GM19043 (cell line): ENCODE measurements at regions not wholly inside any gene's neighbourhood (a gene's known extent, or its start where the extent isn't known, plus 50 kb on each side); places are given as distances from the start of the nearest gene placed in this dataset.
"Not testable (repeated sequence)": the region's sequence is repeated elsewhere in the genome, so short reads cannot be mapped to it uniquely, and the experiment has no call there.

ENCODE experiments used
- ATAC-seq: cut with Tn5 transposase; IDR thresholded peaks from one replicate; pipeline ENCODE4 v1.9.1; 2021; ENCODE audit warnings: low read depth; ENCODE audit not compliant: unreplicated experiment

DNA sequence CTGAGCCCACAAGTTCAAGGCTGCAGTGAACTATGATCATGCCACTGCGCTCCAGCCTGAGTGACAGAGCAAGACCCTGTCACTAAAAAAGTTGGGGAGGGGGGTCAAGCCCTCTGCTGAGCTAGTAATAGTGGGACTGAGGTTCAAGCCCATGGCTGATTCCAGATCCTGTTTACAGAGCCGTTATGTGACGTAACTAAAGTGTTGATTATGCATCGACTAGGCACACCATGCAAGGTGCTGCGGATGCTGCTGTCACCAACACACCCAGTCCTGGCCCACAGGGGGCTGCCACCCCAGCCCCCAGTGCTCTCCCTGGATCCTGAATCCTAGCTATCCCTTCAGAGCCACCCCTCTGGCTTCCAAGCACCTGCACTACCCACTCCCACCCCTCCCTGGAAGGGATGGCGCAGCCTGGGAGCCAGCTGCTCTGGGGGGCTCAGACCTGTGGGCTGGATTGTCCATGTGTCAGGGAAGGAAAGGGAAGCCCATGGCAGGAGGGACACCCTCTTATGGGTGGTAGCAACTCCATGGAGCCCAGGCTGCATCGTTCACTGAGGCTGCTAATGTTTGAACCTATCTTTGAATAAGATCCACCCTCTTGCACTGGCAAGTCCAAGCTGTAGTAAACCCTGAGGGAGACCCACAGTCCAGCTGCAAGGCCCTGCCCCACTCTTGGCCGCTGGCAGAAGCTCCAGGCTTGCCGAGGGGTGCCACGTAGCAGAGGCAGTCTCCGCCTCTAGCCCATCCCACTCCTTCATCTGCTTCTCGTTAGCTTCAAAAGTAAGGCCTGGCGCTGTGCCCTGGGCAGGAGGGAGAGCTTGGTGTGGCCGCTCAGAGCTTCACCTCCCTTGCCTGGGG, 95.0 kb downstream of the SNX5 start:
- no peak for ATAC-seq

DNA sequence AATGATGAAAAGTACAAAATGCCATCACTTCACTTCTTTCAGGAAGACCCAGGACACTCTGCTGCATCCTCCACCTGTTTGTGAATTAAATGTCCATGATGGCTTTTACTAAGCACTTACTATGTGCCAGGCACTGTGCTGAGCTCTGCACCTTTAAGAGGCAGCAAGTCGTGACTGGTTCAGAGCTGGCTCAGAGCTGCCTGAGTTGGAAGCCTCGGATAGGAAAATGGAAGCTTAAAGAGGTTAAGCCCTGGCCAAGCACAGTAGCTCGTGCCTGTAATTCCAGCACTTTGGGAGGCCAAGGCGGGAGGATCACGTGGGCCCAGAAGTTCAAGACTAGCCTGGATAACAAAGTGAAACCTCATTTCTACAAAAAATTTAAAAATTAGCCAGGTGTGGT, 95.6 kb downstream of the SNX5 start:
- no peak for ATAC-seq

DNA sequence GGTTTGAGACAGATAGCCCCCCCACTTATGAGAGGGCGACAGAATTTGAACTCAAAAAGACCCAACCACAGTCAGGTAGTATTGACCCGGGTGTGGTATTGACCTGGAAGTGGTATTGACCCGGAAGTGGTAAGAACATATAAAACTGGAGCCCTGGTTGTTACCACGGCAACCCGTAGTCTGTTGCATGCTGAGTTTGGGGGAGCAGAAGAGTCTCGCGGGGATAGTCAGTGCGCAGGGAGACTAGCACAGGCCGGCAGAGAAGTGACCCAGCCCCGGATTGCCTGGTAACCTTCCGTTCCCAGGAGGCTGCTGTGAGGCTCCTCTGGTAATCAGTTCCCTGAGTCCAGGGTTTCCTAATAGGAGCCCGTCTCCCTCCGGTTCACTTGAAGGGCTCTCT, 96.2 kb downstream of the SNX5 start:
- no peak for ATAC-seq

DNA sequence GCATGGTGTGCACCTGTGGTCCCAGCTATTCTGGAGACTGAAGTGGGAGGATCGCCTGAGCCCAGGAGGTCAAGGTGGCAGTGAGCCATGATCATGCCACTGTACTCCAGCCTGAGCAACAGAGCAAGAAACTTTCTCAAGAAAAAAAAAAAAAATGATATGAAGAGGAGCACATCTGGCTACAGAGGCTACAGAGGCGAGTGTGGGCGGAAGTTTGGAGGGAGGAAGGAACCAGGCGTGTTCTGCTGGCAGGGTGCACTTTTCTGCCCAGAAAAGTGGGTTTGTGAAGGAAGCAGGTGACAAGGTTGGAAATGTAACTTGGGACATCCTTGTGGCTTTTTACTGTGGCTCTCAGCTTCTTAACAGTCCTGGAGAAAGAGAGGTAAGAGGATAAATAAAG, 96.7 kb downstream of the SNX5 start:
- no peak for ATAC-seq

DNA sequence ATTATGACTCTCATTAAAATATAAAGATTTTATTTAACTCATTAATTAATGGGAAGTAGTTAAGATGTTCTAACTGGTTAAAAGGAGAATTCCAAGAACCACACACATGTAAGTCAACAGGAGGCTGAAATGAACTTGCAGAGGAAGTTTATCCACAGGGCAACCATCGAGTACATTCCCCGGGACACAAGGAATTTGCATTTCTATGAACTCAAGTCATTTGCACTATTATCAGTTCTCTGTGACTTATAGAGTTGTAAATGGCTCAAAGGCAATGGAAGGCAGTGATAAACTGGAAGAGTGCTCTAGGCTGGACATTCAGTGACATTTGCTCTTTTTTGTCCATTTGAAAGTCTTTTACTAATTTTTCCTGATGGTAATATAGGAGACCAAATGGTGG, 97.4 kb downstream of the SNX5 start:
- ATAC-seq, result no peak

DNA sequence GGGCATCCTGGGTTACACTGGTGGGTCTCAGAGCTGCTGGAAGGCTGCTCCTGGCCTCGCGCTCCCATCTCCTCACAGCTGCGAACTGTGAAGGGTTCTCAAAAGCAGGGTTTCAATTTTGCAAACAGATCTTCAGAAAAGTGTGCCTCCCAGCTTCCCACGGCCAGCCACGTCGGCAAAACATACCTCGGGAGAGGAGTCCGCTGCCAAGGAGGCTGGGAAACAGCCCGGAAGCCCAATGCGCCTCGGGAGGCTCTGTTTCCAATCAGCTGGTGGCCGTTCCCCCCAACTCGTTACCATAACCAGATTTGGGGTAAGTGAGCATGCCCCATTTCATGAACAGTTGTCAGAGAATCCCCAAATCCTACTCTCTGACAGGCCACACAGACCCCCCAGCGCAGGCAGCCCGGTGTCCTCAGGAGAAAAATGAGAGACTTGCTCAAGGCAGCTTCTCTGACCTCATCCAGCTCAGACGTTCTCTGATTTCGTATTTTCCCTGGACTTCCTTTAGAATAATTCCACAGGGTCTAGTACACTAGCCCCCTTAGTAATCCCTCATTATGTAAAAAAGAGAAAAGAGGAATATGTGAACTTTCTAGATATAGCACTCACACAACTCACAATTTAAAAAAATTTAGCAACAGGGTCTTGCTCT, 98.4 kb downstream of the SNX5 start:
- no peak for ATAC-seq

DNA sequence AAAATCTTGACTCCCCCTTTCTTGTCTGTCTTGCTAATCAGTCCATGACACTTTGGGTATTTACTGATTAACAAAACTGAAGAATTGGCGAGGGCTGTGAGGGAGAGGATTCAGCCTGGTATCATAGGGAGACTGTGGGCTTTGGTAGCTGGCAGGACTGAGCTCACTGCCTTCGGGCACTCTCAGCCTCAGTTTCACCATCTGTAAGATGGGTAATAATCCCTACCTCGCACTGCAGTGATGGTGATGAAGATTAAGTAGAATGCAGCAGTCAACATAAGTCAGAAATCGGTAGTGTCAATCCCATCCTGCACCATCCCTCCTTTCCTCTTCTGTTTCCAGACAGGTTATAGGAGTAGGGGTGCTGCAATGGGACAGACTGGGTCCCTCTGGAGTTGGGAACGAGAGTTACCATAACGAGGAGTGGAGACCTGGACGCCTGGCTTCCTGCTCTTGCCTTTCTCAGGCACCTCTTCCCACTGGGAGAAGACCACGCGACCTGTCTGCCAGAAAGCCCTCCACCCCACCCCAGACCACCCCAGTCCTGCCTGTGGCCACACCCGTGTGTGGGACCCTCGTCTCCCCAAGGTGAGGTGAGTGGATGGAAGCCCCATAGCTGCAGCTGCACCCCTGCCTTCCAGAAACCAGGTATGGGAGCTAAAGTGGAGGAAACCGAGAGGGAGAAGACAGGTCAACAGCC, 99.1 kb downstream of the SNX5 start:
- ATAC-seq, result no peak

DNA sequence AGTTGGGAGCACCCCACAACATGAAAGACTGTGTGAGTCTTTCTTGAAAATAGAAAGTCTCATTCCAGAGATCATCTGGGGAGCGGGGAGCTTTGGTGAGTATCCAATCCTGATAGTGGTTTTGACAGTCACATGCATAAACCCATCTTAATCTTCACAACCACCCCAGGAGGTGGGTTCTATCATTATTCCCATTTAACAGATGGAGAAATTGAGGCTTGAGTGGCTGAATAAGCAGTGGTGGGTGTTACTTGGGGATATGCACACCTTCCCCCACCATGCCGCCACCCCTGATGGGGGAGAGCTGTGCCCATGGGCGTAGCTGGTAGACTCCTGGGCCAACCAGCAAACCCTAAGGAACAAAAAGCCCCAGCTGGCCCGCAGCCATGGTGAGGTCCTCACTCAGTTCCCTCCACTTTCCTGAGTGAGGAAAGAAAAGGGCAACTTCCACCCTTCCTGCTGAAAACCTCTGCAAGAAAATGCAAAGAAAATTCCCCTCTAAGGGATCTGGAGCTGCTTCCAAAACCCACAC, 99.8 kb downstream of the SNX5 start:
- ATAC-seq, result no peak

DNA sequence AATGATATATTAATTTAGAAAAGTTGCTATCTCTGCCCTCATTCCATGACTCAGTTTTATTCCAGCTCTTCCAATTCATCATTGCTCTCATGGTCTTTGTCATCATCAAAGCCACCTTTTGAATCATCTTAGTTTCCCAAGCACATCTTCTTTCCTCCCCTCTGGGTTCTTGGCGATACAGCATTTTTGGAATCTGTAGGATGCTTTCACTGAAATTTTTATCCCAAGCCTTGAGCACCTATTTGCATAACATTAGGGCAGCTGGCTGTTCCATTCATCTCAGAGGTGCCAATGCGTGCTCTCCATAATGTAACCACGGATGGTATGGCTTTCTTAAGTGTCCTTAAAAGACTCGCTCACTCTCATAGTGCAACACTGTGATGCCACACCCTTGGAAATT, 100.4 kb downstream of the SNX5 start:
- ATAC-seq, result no peak

DNA sequence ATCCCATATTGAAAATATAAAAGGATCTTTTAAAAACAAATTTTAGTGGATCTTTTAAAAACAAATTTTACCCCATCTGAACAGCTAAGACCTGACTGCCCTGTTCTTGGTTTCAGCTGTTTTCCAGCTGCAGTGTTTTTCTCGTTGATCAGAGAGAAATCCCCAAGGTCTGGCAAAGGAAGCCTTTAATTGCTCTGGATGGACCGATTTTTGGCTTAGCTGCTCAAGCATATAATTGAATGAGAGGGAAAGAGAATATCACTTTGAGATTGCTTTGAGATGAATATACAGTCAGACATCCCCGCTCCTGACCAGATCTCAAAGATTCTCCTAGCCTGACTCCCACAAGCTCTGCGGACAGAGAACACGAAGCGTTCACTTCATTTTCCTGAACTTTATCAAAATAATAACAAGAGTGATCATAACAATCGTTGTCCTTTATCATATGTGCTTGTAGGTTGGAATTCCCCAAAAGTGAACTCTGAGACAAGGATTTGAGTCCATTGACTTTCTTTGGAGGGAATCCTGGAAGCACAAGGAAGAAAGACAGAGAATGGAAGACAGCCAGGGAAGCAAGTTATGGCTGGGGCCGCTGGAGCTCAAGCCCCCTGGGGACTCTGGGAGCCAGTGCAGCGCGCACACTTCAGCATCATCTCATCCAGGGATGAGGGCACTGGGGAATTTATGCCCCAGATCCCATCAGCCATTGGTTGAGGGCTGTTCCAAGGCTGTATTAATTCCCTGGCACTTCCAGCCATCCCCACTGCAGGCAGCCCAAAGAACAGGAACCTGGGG, 101.3 kb downstream of the SNX5 start:
- no peak for ATAC-seq

DNA sequence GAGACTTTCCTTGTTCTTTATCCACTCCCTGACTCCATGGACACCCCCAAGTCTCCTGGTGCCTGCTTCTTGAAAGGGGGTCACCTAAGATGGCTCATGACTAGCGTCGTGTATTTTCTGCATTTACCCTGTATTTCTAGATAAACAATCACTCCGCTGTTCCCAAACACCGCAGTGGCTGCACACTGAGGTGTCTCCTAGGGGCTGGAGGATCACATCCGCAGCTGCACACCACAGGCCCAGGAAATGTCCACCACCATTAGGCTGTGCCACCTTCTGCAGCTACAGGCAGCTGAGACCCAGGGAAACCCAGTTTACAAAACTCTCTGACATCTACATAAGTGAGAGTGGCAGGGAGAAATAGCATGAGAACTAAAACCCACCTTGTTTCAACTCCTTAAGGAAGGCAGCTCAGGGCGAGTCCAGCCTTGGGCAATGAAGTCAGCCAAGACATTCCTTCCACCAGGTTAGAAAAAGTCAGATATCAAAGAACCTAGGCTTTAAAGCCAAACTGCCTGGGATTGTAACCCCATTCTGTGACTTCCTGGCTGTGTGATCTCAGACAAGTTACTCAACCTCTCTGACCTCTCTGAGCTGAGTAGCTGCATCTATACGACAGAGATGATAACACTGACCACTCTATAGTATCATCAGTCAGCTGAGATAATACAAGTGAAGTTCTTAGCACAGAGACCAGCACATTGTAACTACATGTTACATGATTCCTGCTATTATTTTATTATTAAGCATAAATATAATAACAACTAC, 102.2 kb downstream of the SNX5 start:
- ATAC-seq, result no peak

DNA sequence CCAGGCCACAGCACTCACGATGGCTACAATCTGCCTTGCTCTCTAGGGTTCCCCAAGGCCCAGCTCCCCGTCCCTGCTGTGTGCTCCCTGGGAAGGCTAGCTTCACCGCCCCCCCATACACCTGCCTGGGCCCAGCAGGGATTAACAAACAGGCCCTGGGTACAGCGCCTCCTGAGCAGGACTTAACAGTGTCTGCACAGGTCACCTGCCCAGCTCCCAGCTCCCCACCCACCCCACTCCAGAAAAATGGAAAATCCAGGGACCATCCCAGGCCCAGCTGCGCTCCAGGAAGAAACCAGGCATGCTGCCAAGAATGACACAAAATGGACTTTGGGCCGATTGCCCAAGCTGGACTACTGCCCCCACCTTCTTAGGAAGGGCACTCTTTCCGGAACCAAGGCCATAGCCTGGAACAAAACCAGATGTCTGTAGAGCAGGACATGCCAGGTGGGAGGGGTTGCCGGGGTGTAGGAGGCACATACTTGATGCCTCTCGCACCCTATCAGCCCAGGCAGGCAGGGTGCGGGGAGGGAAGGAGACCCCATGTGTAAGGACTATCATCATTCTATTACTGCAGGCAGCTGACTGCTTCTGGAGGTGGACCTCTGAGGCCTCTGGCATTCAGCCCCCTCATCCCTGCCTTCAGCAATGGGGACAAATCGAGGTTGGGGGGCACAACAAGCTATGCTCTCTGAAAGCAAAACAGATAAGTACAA, 104.9 kb downstream of the SNX5 start:
- no peak for ATAC-seq

DNA sequence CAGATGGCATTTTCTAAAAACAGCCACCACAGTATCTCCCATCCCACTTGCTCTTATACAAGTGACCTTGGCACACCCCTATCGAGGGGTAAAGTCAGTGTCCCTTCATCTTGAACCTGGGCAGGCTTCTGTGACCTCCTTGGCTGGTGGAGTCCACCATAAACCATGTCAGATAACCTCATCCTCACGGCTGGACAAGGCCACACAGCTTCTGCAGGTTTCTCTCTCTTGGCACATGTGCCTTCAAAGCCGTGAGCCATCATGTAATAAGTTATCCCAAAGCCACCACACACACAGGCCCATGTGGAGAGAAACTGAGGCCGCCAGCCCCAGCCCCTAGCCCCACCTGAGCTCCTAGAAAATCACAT, 105.4 kb downstream of the SNX5 start:
- ATAC-seq, result no peak

DNA sequence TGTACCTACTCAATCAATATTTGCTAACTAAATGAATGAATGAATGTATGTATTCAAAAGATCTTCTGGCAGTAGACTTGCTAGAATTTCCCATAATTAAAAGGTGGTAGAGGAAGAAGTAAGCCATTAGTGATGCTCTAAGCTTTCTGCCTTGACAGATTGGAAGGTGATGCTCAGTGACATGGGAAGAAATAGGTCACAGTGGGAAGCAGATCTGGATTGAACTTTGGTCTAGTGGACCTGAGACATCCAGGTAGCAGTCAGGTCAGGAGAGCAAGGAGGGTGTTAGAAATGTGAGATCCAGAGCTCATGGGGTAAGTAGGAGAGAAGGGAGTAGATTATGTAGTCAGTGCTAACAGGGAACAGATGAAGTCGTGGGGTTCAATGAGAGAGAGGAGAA, 106.4 kb downstream of the SNX5 start:
- ATAC-seq, result no peak

DNA sequence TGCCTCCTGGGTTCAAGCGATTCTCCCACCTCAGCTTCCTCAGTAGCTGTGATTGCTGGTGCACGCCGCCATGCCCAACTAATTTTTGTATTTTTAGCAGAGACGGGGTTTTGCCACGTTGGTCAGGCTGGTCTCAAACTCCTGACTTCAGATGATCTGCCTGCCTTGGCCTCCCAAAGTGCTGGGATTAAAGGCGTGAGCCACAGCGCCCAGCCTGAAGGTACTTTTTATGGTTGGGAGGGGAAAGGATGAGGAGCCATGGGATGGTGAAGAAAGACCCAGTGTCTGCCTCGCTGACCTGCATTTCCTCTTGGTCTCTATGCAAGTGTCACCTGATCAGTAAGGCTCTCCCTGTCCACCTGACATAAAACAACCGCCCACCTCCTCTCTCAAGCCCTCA, 107.0 kb downstream of the SNX5 start:
- ATAC-seq, result not testable (repeated sequence)

DNA sequence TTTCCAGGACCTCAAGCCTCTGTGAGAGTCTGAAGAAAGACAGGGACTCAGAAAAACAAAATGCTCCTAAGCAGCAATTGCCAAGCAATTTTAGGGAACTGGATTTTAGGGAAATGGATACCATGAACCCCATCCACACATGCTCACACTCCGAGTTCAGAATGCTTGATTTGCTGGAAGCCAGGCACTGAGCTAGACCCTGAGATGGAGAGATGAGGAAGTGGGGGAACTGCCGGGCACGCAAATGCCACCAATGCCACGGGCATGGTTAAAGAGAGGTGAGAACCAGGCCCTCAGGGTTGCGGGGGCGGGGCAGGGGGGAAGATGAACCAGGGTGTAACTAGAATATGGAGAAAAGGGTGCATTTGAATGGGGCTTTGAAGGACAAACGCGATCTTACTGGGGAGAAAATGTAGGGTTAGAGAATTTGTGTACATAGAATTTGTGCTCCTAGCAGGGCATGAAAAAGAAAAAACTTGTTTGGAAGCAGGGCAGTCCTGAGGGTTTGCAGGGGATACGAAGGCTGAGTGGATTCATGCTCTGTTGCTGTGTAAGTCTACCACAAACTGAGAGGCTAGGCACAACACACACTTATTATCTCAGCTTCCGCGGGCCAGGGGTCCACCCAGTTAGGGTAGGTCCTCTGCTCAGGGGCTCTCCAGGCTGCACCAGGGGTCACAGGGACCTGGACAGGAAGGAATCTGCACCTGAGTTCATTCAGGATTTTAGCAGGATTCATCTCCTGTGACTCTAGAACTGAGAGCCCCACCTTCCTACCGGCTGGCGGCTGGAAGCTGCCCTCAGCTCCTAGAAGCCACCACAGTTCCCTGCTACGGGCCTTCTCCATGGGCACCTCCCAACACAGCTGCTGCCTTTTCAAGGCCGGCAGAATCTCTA, 108.0 kb downstream of the SNX5 start:
- ATAC-seq, result no peak

DNA sequence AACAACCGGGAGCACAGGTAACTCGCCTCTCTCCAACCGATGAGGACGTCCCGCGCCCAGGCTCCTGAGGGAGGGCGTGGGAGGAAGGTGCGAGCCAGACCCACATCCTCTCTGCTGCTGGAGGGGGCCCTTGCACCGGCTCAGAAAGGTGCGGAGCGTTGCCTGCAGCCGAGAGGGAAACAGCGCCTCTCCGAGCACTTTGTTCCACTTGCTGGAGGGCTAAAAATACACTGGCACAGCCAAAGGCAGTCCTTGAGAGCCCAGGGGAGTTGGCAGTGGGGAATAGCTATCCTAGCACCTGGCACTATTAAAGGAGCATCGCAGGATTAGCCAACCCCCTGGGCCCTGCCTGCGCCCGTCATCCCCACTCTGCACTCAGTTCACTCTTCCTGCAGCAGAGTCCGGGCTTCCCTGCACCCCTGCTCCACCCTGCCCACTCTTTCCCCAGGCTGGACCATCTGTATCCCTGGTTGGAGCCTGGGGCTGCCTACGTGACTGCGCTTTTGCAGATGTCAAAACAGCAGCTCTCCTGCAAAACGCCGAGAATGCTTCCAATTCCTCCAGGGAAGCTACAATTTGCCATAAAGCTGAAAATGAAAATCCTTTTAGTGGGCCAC, 108.9 kb downstream of the SNX5 start:
- ATAC-seq, result no peak
